PC-3 (cell line): ENCODE measurements at regions not wholly inside any gene's neighbourhood (a gene's known extent, or its start where the extent isn't known, plus 50 kb on each side); places are given as distances from the start of the nearest gene placed in this dataset.

ENCODE experiments used
- CTCF ChIP-seq: fragments of 300-600 bp; sonication (generic); conservative IDR thresholded peaks from 2 replicates; pipeline ENCODE4 v1.5.1; 2017; ENCODE audit warnings: antibody characterized with exemption, low read depth, mild to moderate bottlenecking, low read length
- EZH2 ChIP-seq: fragments of 300-600 bp; sonication (generic); IDR thresholded peaks from one replicate; pipeline ENCODE4 v1.6.1; 2017; ENCODE audit warnings: antibody characterized with exemption, mild to moderate bottlenecking, low read length; ENCODE audit not compliant: unreplicated experiment
- EZH2phosphoT487 ChIP-seq: fragments of 300-600 bp; sonication (generic); IDR thresholded peaks from 2 replicates; pipeline ENCODE4 v1.6.1; 2018; ENCODE audit warnings: mild to moderate bottlenecking, antibody characterized with exemption, low read length, borderline replicate concordance

DNA sequence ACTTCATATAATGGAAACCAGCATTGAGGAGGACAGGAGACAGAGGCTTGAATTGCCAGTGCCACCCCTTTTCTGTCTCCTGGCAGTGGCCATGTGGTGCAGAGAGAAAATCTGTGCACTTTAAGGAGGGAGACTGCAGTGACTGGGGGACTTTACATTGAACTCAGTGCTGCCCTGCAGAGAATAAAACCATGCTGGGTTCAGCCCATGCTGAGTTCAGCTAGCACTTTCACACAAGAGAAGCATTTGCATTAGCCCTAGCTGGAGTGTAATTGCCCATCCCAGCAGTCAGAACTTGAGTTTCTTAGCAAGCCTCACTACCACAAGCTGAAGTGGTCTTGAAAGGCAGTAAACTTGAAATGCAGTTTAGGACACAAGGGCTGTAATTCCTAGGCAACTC is 677.5 kb downstream of the ZPLD1 start:
- TF ChIP-seq CTCF (no peak), EZH2phosphoT487 (no peak), EZH2 (no peak)
